ENCODE measurements at regions not wholly inside any gene's neighbourhood (a gene's known extent, or its start where the extent isn't known, plus 50 kb on each side); places are given as distances from the start of the nearest gene placed in this dataset.
"Not testable (repeated sequence)": the region's sequence is repeated elsewhere in the genome, so short reads cannot be mapped to it uniquely, and the experiment has no call there.

- DNase-seq (ENCODE audit: low read depth, low spot score) = not testable (repeated sequence)
These were observed 1353.4 kb upstream of the CDH18 start for GRCh38 chr5:21341203-21341947.

DNA sequence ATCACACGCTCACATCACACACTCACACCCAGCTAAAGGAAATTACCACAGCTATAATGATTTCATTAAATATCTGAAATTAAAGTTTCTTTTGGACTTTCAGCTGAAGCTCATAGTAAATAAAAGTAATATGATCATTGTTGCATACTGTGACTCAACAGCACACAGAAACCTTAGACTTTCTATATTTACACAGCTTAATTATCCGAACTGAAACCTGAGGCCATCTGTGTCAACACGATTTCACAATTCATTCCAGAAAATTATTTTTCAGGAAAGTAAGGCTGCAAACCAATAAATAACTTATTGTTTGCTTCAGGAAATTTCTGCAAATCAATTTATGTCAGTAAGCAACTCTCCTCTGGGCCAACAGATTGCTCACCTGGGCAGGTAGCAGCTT lies 1352.2 kb upstream of the CDH18 start:
- DNase-seq (ENCODE audit: low read depth, low spot score) = not testable (repeated sequence)

GRCh38 chr5:21336478-21336877 lies 1348.5 kb upstream of the CDH18 start:
- not testable (repeated sequence) for DNase-seq (ENCODE audit: low read depth, low spot score)

- not testable (repeated sequence) for DNase-seq (ENCODE audit: low read depth, low spot score)
These were observed 1327.4 kb upstream of the CDH18 start for GRCh38 chr5:21315376-21315775.

DNA sequence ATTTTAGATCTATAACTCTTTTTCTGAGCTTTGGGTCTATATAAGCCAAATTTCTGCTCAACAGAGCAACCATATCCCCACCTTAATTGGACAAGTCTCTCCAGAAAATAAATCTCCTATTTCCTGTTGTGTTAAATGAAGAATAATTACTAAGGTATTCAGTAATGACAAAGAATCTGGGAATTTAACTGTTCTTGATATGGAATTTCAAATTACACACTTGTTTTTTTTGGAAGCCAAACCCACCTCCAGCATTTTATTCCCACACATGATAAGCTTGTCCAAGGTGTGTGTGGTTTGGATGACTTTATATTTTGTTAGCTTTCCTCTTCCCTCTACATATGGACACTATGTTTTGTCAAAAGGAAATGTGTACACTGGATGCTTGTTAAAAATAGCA lies 1313.2 kb upstream of the CDH18 start:
- not testable (repeated sequence) for DNase-seq (ENCODE audit: low read depth, low spot score)

GRCh38 chr5:21274361-21274760 lies 1286.4 kb upstream of the CDH18 start:
- not testable (repeated sequence) for DNase-seq (ENCODE audit: low read depth, low spot score)

DNA sequence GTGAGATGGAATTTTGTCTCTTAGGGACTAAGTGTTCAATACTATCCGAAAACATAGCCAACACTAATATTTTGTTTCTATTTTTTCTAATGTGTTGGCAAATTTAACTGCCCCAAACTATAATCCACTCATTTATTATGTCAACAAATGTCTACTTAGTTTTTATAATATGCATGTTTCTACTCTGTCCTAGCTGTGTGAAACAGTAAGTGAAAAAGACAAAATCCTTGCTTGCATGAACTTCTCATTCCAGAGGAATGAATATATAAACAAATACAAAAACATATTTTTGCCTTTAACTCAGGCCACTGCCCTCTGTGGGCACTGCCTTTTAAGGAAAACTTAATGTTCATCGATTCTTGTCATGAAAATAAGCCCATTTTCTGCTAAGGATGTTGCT lies 1275.4 kb upstream of the CDH18 start:
- no peak for DNase-seq (ENCODE audit: low read depth, low spot score)

GRCh38 chr5:21254161-21254560 lies 1266.2 kb upstream of the CDH18 start:
- DNase-seq (ENCODE audit: low read depth, low spot score) = no peak

DNA sequence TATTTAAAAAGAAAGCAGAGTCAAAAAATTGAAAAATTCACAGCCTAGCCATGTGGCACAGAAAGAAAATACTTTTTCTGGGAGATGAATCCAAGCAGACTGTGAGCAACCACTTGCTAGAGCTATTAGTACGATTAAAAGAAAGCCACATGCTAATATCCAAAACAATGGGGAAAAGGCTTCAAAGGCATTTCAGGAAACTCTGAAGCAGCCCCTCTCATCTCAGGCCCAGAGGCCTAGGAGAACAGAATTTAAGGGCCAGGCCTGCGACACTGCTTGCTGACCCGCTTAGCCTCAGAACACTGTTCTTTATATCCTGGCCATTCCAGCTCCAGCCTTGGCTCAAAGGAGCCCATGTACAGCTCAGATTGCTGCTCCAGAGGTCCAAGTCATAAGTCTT lies 1257.0 kb upstream of the CDH18 start:
- DNase-seq (ENCODE audit: low read depth, low spot score) = no peak

DNA sequence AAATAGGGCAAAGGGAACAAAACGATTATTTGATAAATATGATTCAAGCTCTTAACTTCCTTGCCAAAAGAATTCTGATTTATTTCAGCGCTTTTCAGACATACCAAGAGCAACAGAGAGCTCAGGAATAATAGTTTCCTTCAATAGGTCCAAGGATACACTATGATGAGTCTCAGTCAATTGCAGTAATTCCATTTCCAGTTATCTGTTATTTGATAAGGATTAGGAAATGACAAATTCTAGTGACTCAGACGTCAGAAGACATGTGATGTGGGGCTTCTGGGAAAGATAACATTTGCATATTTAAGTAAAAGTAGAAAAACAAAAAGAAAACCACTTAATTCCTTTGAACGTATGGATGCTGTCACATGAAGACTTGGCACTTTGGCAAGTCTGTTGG lies 1250.8 kb upstream of the CDH18 start:
- DNase-seq (ENCODE audit: low read depth, low spot score) = no peak

DNA sequence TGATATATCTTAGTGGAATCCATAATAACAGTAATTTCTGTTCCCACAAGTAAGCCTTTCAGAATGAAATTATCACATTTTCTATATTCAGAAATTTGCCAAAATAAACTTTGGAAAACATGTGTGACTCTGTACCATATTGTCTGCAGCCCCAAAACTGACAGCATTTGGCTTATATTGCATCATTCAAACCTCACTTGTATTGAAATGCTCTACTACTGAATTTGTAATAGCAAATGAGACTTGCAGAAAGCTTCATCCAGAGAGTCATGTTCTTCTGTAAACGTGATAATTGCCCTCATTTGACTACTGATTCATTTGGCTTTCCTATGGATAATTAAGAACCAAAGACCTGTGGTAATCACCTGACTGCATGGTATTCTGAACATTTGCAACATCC lies 1249.5 kb upstream of the CDH18 start:
- DNase-seq (ENCODE audit: low read depth, low spot score) = no peak

GRCh38 chr5:21236971-21237427 lies 1249.0 kb upstream of the CDH18 start:
- no peak for DNase-seq (ENCODE audit: low read depth, low spot score)

- DNase-seq (ENCODE audit: low read depth, low spot score) = no peak
These were observed 1248.1 kb upstream of the CDH18 start for GRCh38 chr5:21236104-21236503.

- DNase-seq (ENCODE audit: low read depth, low spot score) = no peak
These were observed 1237.4 kb upstream of the CDH18 start for GRCh38 chr5:21225223-21226064.

- no peak for DNase-seq (ENCODE audit: low read depth, low spot score)
These were observed 1233.6 kb upstream of the CDH18 start for GRCh38 chr5:21221616-21222015.

DNA sequence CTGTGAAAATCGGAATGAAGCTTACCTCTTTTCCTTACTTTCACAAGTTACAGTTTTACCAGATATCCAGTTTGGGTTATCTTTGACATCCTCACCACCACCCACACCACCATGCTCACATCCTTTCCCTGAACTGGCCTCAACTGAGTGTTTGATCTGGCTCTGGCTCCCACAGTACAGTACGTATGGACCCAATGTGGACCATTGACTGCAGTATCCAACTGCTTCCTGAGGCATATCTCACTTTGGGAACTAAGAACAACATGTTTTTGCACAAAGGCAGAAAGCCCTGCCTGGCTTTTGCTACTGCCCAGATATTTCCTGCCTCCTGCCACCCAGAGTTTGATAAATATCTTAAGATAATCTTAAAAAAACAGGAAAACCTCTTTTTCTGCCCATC lies 1232.0 kb upstream of the CDH18 start:
- DNase-seq (ENCODE audit: low read depth, low spot score) = no peak

DNA sequence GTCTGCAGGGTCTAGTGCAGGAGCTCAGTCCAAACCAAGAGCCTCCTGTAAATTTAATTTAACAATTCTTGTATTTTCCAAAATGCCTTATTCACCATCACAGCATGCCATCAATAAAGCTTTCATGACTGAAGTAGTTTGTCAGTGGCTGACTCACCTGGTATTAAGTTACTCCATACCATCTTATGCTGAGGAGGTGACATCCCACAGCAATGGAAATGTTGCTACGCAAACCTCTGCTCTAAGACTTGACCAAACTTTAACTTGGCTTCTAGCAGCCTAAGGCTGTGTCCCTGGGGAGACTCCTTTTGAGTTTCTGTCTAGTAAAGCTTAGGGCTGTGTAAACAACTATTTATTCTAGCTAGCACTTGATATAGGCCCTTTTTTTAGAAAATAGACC lies 1231.3 kb upstream of the CDH18 start:
- no peak for DNase-seq (ENCODE audit: low read depth, low spot score)

GRCh38 chr5:21212026-21212425 lies 1224.0 kb upstream of the CDH18 start:
- DNase-seq (ENCODE audit: low read depth, low spot score) = no peak

GRCh38 chr5:21209409-21209808 lies 1221.4 kb upstream of the CDH18 start:
- DNase-seq (ENCODE audit: low read depth, low spot score) = no peak

DNA sequence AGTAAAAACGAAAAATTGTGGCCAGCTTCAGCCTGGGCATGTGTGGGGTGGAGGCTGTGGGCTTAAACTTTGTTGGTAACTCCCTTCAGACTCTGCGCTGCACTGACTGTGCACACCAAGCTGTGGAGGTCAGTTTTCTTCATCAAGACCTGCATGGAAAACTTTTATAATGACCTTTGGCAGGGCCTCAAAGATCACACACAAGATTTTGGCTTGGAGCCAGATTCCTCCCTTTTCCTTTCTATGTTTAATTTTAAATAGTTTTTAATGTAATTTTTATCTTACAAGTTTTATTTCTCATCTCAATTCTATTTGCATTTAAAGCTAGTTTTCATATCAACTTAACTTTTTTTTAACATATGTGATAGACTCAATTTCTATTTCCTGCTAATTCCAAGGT lies 1211.1 kb upstream of the CDH18 start:
- DNase-seq (ENCODE audit: low read depth, low spot score) = no peak

DNA sequence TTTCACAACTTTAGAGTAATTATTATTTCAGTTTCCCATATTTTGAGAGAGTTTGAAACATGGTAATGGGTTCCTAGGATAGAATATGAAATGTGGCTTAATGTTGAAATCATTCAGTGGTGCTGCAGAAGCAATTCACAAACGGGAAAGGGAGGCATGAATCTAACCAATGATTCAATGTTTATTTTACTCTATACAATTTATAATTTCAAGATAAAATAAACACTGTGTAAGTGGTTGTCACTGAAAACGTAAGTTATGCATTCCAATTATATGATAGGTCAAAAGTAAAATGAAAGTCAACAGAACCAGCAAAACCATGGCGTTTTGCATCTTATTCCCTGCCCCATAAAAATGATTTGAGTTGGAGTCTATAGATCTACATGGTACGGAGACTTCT lies 1207.1 kb upstream of the CDH18 start:
- DNase-seq (ENCODE audit: low read depth, low spot score) = no peak

DNA sequence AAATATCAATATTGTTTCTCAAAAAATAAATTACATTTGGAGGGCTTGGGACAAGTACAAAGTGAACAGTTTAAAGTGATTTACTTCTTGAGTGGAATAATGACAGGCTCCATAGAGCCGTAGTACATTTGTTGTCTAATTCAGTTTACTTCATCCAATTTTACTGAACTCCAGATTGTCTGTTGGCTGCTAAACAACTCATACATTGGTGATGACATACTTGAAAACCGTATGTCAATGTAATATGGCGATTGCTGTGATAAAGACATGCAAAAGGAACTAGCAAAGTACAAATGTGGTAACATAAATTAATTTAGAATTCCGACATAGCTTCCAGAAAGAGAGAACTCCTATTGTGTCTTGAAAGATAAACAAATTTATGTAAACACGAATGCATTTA lies 1197.5 kb upstream of the CDH18 start:
- no peak for DNase-seq (ENCODE audit: low read depth, low spot score)

DNA sequence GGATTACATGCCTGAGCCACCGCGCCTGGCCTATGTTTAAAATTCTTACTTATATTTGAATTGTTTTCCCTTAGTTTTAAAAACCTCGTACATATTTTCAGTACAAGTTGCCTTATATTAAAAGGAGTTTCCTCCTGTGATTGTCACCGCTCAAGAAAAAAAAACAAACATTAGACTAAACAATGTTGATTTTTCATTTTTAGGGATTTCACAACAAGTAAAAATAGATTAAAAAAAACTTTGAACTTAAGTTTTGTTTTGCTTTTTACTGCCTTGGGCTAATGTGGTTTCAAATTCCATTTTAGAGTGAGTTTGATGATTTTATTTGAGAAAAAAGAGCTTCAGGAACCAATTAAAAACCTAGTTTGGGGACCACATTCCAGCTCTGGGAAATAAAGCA lies 1196.6 kb upstream of the CDH18 start:
- DNase-seq (ENCODE audit: low read depth, low spot score) = no peak

Measured in iPS DF 19.7 (cell line).